GM12878 (cell line): ENCODE measurements at regions not wholly inside any gene's neighbourhood (a gene's known extent, or its start where the extent isn't known, plus 50 kb on each side); places are given as distances from the start of the nearest gene placed in this dataset.

ENCODE experiments used
- ATAC-seq: fragments of 200-7000 bp; cut with Tn5 transposase; 3 replicates; pipeline ENCODE4 v1.9.1; 2020; ENCODE audit warnings: mild to moderate bottlenecking, moderate library complexity
- BruUV-seq: library from RNA; stranded (reverse); fragments of 400-500 nt; replicated peaks from 2 replicates; lab custom pipeline; 2021; lab: Mats Ljungman, UMichigan
- CTCF ChIA-PET: fragments of 300-600 bp; sonication (Branson Sonifier 250); formaldehyde crosslinking; extraction: SDS; loops from one replicate; lab custom pipeline; 2021; ENCODE audit warnings: inconsistent platforms; lab: Yijun Ruan, JAX
- POLR2A ChIA-PET: fragments of 350-600 bp; formaldehyde crosslinking; extraction: SDS; loops from one replicate; lab custom pipeline; 2021; ENCODE audit warnings: inconsistent platforms; lab: Charles Lee
- RAD21 ChIA-PET: fragments of 300-600 bp; sonication (Branson Sonifier 250); formaldehyde crosslinking; loops from one replicate; lab custom pipeline; 2023; ENCODE audit warnings: antibody characterized with exemption; ENCODE audit not compliant: unreplicated experiment; lab: Charles Lee
- SMC1A ChIA-PET: fragments of 300-600 bp; sonication (Branson Sonifier 250); formaldehyde crosslinking; loops from one replicate; lab custom pipeline; 2023; ENCODE audit not compliant: unreplicated experiment, uncharacterized antibody; lab: Charles Lee
- DNase-seq: peaks from one replicate; pipeline ENCODE4 v3.0.0-alpha.2; 2011; ENCODE audit warnings: low read depth, low spot score
- FAIRE-seq: peaks from 3 replicates; lab custom pipeline; 2011; peaks lifted over from hg19 to GRCh38; lab: Jason Lieb, UNC
- H2AFZ ChIP-seq: 2 replicates; pipeline ENCODE4 v1.6.0; 2011; ENCODE audit warnings: low read depth, low read length, control low read depth; ENCODE audit not compliant: control insufficient read depth
- H3K27ac ChIP-seq: 2 replicates; pipeline ENCODE4 v1.5.1; 2011; ENCODE audit warnings: control low read depth; ENCODE audit not compliant: control insufficient read depth, insufficient read depth
- H3K27me3 ChIP-seq, 2 experiments: replicated peaks in 1 of 2; 2 replicates each; pipeline versions ENCODE4 v1.6.0 to v1.6.1; 2011; ENCODE audit warnings: low read length in 1 of 2; ENCODE audit not compliant: control insufficient read depth in 2 of 2, insufficient read depth in 2 of 2
- H3K36me3 ChIP-seq, 2 experiments: 2 replicates each; pipeline ENCODE4 v1.5.1; 2011; ENCODE audit warnings: low read length in 1 of 2; ENCODE audit not compliant: control insufficient read depth in 2 of 2, insufficient read depth in 2 of 2
- H3K4me1 ChIP-seq: 2 replicates; pipeline ENCODE4 v1.6.1; 2011; ENCODE audit warnings: mild to moderate bottlenecking, low read length, moderate library complexity, mixed read lengths; ENCODE audit not compliant: control insufficient read depth, insufficient read depth
- H3K4me2 ChIP-seq: 2 replicates; pipeline ENCODE4 v1.6.0; 2011; ENCODE audit warnings: control low read depth; ENCODE audit not compliant: control insufficient read depth, insufficient read depth
- H3K4me3 ChIP-seq: fragments of 200-600 bp; sonication (generic); 2 replicates; pipeline ENCODE4 v1.5.1; 2016
- H3K79me2 ChIP-seq: 2 replicates; pipeline ENCODE4 v1.6.0; 2011; ENCODE audit warnings: low read length; ENCODE audit not compliant: control insufficient read depth, insufficient read depth
- H3K9ac ChIP-seq: 2 replicates; pipeline ENCODE4 v1.8.0; 2011; ENCODE audit warnings: low read length, control low read depth, mixed read lengths; ENCODE audit not compliant: control insufficient read depth, insufficient read depth
- H3K9me3 ChIP-seq: replicated peaks from 3 replicates; pipeline ENCODE4 v1.5.1; 2011; ENCODE audit warnings: mild to moderate bottlenecking, low read length; ENCODE audit not compliant: control insufficient read depth, insufficient read depth
- H4K20me1 ChIP-seq: 2 replicates; pipeline ENCODE4 v1.6.0; 2011; ENCODE audit not compliant: control insufficient read depth, insufficient read depth
- HDAC6 ChIP-seq: fragments of 200-600 bp; sonication (generic); IDR thresholded peaks from one replicate; pipeline ENCODE4 v1.8.0; 2017; ENCODE audit warnings: antibody characterized with exemption; ENCODE audit not compliant: unreplicated experiment
- IRF4 ChIP-seq: IDR thresholded peaks from 2 replicates; pipeline ENCODE4 v1.6.1; 2011; ENCODE audit warnings: low read depth, low read length
- LARP7 ChIP-seq: fragments of 450-650 bp; IDR thresholded peaks from 2 replicates; pipeline ENCODE4 v1.6.1; 2017; ENCODE audit warnings: mild to moderate bottlenecking
- RFX5 ChIP-seq: IDR thresholded peaks from 2 replicates; pipeline ENCODE4 v1.6.1; 2011; ENCODE audit warnings: low read depth, low read length, improper control_type of control experiment
- ZBED1 ChIP-seq: IDR thresholded peaks from 2 replicates; pipeline ENCODE4 v1.6.1; 2016; ENCODE audit warnings: borderline replicate concordance
- ZSCAN29 ChIP-seq: fragments of 450-650 bp; IDR thresholded peaks from 2 replicates; pipeline ENCODE4 v1.6.1; 2017; ENCODE audit warnings: mild to moderate bottlenecking, moderate library complexity
- in situ Hi-C: fragments of 300-500 bp; cut with MboI; formaldehyde crosslinking; loops from 9 replicates; pipeline ENCODE4 v1.14.3; 2018; ENCODE audit warnings: mixed read lengths
- intact Hi-C: fragments of 100-400 bp; cut with micrococcal nuclease; formaldehyde crosslinking; loops from one replicate; pipeline ENCODE4 v1.14.2; 2022; ENCODE audit not compliant: unreplicated experiment
- TF ChIP-seq, protein P1 (sequence below): fragments of 450-650 bp; formaldehyde crosslinking; IDR thresholded peaks from 2 replicates; pipeline ENCODE4 v1.4.0; 2022; ENCODE audit warnings: mild to moderate bottlenecking, moderate library complexity
- TF ChIP-seq, protein P2 (sequence below): IDR thresholded peaks from 2 replicates; pipeline ENCODE4 v1.6.1; 2012; ENCODE audit warnings: improper control_type of control experiment, low read depth, low read length; ENCODE audit not compliant: insufficient replicate concordance
- TF ChIP-seq, protein P3 (sequence below): IDR thresholded peaks from 2 replicates; pipeline ENCODE4 v1.6.1; 2011; ENCODE audit warnings: low read depth, mild to moderate bottlenecking, low read length, moderate library complexity, borderline replicate concordance; ENCODE audit errors: extremely low read depth

DNA sequence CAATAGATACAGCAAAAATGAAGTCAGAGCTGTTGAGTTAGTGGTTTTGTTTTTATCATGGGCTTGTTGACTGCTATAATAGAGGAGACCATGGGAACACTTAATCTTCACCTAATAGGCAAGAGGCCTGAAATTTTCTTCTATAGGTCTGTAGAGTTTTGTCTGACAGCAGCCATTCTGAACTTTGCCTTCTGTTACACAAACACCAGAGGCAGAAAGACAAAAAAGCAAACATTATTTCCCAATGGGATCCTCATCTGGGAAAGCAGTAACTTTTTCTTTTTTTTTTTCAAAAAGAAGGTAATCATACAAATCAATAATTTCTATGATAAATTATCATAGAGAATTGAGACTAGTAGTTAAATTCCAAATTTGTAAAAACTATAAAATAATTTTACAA is 494.1 kb downstream of the TOX3 start:
- Histone ChIP-seq H4K20me1 (no peaks in the 10 kb centered on the region), H3K9ac (no peak overlapping the region), H3K27ac (no peak overlapping the region), H3K4me3 (no peak overlapping the region), H2AFZ (no peak overlapping the region), H3K27me3 (no peaks in the 10 kb centered on the region), H3K4me2 (no peak overlapping the region), H3K9me3 (no peaks in the 10 kb centered on the region), H3K79me2 (no peaks in the 10 kb centered on the region), H3K36me3 (no peaks in the 10 kb centered on the region), H3K4me1 (no peaks in the 10 kb centered on the region)
- TF ChIP-seq, protein P1, sequence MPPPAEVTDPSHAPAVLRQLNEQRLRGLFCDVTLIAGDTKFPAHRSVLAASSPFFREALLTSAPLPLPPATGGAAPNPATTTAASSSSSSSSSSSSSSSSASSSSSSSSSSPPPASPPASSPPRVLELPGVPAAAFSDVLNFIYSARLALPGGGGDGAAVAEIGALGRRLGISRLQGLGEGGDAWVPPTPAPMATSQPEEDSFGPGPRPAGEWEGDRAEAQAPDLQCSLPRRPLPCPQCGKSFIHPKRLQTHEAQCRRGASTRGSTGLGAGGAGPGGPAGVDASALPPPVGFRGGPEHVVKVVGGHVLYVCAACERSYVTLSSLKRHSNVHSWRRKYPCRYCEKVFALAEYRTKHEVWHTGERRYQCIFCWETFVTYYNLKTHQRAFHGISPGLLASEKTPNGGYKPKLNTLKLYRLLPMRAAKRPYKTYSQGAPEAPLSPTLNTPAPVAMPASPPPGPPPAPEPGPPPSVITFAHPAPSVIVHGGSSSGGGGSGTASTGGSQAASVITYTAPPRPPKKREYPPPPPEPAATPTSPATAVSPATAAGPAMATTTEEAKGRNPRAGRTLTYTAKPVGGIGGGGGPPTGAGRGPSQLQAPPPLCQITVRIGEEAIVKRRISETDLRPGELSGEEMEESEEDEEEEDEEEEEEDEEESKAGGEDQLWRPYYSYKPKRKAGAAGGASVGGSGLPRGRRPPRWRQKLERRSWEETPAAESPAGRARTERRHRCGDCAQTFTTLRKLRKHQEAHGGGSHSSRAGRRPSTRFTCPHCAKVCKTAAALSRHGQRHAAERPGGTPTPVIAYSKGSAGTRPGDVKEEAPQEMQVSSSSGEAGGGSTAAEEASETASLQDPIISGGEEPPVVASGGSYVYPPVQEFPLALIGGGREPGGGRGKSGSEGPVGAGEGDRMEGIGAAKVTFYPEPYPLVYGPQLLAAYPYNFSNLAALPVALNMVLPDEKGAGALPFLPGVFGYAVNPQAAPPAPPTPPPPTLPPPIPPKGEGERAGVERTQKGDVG (CRISPR knock-in tag): no peak
- TF ChIP-seq, protein P2, sequence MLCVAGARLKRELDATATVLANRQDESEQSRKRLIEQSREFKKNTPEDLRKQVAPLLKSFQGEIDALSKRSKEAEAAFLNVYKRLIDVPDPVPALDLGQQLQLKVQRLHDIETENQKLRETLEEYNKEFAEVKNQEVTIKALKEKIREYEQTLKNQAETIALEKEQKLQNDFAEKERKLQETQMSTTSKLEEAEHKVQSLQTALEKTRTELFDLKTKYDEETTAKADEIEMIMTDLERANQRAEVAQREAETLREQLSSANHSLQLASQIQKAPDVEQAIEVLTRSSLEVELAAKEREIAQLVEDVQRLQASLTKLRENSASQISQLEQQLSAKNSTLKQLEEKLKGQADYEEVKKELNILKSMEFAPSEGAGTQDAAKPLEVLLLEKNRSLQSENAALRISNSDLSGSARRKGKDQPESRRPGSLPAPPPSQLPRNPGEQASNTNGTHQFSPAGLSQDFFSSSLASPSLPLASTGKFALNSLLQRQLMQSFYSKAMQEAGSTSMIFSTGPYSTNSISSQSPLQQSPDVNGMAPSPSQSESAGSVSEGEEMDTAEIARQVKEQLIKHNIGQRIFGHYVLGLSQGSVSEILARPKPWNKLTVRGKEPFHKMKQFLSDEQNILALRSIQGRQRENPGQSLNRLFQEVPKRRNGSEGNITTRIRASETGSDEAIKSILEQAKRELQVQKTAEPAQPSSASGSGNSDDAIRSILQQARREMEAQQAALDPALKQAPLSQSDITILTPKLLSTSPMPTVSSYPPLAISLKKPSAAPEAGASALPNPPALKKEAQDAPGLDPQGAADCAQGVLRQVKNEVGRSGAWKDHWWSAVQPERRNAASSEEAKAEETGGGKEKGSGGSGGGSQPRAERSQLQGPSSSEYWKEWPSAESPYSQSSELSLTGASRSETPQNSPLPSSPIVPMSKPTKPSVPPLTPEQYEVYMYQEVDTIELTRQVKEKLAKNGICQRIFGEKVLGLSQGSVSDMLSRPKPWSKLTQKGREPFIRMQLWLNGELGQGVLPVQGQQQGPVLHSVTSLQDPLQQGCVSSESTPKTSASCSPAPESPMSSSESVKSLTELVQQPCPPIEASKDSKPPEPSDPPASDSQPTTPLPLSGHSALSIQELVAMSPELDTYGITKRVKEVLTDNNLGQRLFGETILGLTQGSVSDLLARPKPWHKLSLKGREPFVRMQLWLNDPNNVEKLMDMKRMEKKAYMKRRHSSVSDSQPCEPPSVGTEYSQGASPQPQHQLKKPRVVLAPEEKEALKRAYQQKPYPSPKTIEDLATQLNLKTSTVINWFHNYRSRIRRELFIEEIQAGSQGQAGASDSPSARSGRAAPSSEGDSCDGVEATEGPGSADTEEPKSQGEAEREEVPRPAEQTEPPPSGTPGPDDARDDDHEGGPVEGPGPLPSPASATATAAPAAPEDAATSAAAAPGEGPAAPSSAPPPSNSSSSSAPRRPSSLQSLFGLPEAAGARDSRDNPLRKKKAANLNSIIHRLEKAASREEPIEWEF: no peak
- TF ChIP-seq ZSCAN29 (no peak), LARP7 (no peak), HDAC6 (no peak), ZBED1 (no peak), IRF4 (no peak), RFX5 (no peak)
- TF ChIP-seq, protein P3, sequence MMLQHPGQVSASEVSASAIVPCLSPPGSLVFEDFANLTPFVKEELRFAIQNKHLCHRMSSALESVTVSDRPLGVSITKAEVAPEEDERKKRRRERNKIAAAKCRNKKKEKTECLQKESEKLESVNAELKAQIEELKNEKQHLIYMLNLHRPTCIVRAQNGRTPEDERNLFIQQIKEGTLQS: no peak
- no peak for FAIRE-seq
- no peak for DNase-seq
- ChIA-PET CTCF (no interaction called here), RAD21 (no interaction called here), POLR2A (no interaction called here), SMC1A (interaction anchor here (0.5 kb wide), 1 partner anchor 1846 kb away, joined by 3 read pairs; no protein-coding TSS in a partner anchor)
- intact Hi-C loops (no loop called here), in situ Hi-C loops (no loop called here)
- ATAC-seq: no peak
- BruUV-seq: no TSS peak
